ENCODE measurements at regions not wholly inside any gene's neighbourhood (a gene's known extent, or its start where the extent isn't known, plus 50 kb on each side); places are given as distances from the start of the nearest gene placed in this dataset.

DNA sequence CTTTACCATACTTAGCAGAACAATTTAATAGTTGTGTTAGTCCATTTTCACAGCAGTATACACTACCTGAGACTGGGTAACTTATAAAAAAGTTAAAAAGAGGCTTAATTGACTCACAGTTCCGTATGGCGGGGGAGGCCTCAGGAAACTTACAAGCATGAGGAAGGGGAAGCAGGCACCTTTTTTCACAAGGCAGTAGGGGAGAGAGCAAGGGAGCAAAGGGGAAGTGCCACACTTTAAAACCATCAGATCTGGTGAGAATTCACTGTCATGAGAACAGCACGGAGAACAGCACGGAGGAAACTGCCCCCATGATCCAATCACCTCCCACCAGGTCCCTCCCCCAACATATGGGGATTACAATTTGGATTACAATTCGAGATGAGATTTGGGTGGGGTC is 269.9 kb downstream of the MTRR start:
- DNase-seq = no peak

DNA sequence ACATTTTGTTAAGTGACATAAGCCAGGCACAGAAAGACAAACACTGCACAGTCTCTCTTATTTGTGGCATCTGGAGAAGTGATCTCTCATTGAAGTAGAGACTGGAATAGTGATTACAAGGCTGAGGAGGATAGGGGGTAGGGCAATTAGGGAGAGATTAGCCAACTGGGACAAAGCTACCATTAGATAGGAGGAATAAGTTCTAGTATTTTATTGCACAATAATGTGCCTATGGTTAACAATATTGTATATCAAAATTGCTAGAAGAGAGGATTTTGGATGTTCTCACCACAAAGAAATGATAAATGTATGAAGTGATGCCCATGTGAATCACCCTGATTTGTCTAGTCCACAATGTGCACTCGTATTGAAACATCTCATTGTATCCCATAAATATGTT is 281.8 kb downstream of the MTRR start:
- no peak for DNase-seq

DNA sequence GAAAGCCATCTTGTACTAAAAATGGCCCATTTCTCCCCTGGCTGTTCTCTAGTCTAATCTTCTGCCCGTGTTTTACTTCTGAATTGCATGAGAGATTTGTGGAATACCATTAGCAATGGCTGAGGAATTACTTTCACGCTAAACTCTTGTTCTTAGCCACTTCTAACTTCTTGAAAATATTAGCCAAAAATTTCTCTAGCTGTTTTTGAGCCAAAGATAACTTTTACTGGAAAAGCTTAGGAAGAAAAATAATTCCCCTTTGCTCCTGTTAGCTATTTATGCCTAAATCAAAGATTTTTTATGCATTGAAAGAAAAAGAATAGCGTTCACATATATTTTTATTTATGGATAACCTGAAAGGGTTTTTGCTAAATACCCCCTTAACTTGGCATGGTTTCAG is 287.8 kb downstream of the MTRR start:
- no peak for DNase-seq

DNA sequence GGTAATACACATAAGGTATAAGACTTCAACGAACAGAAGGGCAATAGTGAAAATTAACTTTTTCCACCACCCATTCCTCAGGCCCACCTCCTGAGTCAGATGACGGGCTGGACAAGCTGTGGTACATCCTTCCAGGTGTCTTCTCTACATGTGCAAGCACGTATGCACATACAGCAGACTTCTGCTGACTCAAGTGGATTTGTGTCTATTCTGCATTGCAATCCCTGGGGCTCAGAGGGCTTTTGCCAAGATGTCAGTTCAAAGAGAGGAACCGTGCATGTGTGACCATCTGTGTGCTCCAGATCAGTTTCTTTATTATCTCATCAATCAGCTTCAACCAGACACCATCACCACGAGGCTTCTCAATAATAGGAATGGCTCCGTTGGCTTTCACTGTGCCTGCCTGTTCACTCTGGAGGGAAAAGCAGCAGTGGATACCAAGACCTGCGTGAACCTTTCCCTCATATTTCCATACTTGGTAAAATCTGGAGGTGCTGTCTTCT is 288.4 kb downstream of the MTRR start:
- DNase-seq = no peak

DNA sequence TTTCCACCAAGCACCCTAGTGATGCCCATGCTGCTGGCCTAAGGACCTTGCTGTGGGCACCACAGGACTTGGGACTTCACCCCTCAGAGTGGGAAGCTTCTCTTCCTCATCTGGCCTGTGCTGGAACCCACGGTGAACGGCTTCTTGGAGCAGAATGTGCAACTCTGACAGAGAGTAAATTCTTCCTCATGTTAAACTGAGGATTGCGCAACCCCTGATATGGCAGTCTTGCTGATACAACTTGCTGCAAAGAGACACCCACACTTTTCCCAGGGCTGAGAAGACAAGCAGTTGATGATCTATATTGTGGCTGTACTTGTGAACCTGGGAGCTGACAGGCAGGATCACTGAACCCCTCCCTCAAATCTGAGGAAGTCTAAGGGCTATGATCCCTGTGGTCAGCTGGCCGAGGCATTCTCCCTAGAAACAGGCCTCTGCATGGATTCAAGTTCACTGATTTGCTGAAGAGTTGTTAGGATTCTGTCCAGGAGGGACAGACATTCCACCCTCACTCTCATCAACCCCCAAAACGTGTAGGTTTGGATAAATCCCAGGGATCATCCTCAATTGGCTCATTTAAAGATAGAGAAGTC is 307.2 kb downstream of the MTRR start:
- no peak for DNase-seq

DNA sequence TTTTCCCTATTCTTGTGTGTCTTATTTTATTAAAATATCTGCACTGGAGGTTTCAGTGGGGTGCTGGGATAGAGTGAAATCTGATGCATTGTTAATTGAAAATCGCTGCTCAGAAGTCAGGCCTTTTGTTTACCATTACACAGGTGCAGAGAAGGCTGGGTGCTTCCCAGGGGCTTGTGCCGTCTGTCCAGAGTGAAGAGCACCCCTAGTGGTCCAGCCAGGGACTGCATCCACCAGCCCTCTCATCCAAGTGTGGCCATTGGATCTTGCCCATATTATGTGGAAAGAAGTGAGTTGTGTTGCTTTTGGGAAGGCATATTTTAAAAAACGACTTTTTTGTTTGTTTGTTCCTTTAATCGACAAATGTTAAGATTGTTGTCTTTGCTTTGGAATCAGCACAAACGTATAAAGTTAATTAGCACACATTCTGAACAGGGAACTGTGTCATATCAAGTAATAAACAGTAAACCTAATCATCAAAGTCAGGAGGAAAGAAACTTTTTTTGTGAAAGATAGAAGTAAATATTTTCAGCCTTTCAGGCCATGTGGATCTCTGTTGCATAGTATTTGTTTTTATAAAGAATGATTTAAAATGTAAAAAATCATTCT is 315.6 kb downstream of the MTRR start:
- DNase-seq = no peak

DNA sequence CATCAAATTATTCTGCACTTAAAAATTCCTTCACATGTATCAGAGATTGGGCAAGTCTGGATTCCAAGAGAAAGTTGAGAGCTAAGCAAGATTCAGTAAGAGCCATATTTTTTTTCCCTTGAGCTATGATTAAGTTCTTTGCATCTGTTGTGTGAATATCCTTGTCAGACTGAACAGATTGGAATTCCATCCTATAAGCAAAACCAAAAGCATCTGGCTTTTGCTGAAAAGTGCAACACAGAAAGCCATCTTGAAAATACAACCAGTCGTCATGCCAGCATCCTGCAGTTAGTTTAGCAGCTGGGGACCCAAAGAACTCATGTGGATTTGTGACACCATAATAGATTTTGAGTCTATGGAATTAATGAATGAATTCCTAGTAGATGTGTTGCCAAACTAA is 316.9 kb downstream of the MTRR start:
- DNase-seq = no peak

DNA sequence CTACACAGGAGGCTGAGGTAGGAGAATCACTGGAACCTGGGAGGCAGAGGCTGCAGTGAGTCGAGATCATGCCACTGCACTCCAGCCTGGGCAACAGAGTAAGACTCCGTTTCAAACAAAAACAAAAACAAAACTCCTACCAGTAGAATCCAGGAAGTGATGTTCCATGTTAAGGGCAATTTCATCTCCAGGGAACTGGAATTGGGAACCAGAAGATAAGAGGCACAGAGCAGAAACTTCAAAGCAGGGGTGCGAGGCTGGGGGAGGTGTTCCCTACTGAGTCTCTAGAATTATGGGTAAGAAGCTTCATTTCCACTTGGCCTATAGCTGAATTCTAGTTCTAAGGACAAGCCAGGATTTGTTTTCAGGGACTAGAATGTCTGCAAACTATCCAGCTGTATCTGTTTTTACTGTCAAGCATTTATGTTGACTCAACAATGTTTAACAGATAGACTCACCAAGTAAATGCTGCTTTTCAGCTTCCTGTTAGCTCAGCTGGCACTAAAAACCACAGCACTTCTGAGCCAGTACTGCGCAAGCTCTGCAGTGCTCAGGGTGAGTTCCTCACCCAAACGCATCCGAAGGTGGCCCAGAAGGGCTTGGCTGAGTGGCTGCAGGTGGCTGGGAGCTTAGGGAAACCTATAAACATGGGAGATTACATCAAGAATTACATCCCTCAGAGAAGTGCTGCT is 320.1 kb downstream of the MTRR start:
- no peak for DNase-seq

DNA sequence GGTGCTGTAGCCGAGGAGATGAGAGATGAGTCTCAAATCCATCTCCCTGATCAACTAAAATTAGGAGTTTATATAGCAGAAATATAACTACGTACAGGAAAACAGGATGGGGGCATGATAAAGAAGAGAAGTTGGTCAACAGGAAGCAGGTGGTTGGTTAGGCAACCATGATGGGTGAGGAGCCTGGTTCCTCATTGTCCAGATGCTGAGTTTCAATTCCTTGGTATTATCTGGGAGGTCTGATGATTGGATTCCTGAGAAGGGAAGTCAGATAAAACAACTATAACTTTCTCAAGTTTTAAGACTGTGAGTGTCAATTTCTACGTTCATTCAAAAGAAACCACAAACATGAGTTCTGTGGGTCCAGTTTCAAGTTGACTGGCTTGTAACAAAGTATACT is 323.9 kb downstream of the MTRR start:
- DNase-seq = no peak

DNA sequence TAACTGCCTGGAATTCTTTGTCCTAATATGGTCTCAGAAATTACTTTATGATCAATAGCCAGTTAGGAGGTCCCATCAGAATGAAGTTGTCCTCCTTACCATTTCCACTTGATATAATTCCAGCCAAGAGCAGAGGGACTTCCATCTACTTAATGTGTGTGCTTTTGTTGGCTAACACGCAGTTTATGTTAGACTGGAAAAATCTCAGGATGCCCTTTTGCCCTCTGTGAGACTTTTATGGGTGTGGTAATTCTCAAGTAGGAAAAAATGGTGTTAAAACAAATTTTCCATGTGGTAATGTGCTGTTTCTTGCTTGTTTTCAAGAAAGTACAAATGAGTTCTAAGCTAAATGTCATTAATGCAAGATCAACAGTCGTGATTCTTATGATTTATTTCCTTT is 327.1 kb downstream of the MTRR start:
- no peak for DNase-seq

DNA sequence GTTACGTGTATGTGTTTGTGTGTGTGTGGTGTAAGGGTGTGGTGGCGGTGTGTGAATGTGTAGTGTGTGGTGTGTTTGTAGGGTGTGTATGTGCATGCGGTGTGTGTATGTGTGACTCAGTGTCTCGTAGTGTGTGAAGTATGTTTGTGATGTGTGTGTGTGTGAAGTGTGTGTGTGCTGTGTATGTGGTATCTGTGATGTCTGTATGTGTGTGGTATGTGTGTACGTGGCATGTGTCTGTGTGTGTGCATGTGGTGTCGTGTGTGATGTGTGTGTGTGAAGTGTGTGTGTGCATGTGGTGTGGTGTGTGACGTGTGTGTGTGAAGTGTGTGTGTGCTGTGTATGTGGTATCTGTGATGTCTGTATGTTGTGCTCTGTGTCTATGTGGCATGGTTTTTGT is 339.4 kb downstream of the MTRR start:
- no peak for DNase-seq

DNA sequence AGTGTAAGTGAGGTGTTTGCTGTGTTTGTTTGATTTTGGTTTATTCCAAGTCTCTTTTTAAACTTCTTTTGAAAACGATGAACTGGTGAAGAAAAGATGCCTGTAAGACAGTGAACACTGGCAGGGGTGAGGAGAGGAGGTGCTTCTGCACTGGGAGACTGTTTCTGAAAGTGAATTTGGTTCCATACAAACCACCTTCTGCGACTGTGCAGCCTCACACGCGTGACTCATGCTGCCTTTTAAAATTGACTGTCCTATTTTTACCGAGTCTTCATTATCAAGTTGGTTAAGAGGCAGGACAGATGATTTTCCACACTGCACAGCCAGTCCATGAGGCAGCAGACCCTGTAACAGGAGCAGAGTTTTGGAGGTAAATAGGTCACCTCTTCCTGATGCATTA is 340.6 kb downstream of the MTRR start:
- no peak for DNase-seq

DNA sequence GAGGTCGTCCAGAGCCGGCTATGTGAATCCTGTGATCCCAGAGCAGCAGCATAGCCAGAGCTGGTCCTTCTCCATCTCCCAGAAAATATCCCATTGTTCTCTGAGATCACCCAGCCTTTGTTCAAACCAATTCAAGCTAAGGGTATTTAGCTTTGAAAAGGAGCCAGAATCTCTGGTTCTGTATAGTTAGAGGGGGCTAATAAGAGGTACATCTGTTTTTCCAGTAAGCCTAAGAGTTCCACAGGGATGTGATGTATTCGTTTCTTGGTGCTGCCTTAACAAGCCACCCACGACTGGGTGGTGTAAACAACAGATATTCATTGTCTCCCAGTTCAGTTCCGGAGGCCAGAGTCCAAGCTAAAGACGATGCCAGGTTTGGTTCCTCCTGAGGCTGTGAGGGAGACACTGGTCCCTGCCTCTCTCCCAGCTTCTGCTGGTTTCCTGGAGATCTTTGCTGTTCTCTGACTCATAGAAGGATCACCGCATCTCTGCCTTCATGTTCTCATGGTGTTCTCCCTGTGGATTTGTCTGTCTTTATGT is 344.8 kb downstream of the MTRR start:
- no peak for DNase-seq

DNA sequence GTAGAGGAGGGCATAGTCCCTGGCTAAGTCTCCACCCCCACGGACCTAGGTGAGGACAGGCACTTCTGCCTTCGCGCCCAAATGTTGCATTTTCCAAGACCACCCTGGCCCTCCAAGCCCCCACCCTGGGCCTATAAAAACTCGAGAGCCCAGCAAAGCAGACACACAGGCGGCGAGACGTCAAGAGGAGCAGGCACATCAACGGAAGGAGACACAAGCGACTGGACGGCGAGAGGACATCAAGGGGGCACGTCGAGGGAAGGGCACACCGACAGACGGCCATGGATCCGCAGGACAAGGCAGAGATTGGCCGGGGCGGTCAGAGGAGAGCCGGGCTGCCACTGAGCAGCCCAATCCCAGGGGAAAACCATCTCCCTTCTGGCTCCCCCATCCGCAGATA is 348.0 kb downstream of the MTRR start:
- DNase-seq = no peak

DNA sequence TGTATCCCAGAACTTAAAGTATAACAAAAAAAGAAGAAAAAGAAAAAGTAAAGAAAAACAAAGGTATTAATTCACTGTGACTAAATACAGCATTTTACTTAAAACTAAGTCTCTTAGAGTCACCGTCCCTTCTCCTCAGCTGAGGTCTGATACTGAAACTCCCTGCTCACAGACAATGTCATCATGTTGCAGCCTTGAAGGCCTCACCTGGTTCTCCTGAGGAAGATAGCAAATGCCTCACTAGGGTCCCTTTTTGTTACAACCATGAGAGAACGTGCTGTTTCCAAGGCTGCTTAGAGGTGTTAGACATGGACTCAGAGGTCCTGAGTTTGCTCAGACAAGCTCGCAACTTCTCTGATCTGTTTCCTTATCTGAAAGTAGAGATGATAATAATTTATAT is 357.2 kb downstream of the MTRR start:
- no peak for DNase-seq

DNA sequence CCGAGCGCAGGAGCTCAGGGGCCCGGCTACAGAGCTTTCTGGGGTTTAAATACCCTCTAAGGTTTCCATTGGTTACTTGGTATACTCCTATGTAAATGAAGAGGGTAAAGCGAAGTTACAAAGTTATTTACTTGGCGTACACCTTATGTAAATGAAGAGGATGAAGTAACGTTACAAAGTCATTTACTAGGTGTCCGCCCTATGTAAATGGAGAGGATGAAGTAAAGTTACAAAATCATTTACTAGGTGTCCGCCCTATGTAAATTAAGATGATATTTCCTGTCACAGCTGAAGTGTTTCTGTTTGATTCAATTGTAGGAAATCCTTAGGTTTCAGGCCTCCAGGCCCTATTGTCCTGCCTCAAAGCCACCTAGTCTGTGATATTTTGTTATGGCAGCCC is 358.2 kb downstream of the MTRR start:
- DNase-seq = no peak

DNA sequence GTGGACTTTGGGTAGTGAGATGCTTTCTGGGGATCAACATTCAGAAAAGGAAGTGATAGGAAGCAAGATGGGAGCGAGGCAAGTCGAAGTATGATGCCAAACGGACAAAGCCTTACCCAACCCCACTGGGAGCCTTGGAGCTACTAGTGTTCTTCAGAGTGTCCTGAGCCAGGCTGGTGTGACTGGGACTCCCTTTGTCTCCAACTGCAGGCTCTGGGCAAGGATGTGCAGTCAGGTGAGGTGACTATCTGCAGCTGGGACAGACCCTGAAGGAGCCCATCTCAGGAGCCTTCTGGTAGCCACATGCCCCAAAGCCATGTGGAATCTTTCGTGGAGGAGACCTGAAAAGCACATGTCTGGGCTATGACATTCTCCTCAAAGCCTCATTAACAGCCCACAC is 360.6 kb downstream of the MTRR start:
- no peak for DNase-seq

DNA sequence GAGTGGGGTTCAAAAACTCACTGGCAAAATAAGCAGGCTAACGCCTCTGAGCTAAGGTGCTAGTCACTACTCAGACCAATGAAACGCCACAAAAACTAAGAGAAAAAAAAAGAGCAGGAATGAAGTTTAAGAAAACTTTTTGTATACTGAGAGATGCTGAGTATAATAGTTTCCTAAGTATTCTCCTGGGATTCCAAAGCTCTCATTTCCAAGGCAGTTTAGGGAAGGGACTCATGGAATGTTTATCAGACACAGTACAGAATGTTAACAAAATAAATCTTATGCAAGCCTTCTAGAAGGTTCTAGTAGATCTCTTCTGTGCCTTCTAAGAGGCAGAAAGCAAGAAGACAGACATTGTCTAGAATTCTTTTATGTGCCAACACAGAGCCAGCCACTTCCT is 361.9 kb downstream of the MTRR start:
- DNase-seq = no peak

DNA sequence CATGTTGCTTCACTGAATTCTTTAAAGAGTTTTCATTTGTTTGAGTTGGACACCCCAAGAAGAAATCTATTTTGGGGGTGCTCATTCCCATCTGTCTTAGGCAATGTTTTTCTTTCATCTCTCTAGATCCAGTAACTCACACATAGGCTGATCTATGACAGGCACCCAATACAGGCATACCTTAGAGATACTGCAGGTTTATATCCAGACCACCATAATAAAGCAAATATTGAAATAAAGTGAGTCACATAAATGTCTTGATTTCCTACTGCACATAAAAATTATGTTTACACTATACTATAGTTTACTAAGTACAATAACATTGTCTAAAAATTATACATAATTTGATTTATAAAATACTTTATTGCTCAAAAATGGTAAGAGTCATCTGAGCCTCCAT is 364.5 kb downstream of the MTRR start:
- no peak for DNase-seq

DNA sequence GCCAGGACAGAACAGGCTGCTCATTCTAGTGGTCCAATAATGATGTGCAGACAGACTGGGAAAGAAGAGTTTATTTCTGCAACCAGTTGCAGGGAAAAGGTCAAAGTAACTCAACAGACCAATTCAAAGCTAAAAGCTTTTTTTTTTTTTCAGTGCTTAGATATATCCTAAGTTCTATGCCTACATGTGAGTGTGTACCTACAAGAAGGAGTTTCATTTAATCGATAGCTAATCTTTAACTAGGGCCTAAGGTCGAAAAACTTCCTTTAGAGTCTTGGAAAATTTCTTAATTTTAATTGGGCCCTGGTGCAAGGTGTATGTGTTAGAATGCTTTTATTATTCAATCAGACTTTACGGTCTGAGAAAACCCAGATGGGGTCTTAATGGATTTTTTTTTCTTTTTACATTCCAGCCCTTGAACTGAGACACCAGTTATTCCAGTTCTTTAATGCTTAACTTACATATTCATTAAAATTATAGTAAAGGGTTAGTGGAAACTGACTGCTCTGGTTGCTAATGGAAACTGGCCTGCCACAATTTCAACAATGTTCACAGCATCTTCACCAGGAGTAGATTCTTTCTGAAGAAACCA is 365.3 kb downstream of the MTRR start:
- peak; percentile 7 for DNase-seq

DNA sequence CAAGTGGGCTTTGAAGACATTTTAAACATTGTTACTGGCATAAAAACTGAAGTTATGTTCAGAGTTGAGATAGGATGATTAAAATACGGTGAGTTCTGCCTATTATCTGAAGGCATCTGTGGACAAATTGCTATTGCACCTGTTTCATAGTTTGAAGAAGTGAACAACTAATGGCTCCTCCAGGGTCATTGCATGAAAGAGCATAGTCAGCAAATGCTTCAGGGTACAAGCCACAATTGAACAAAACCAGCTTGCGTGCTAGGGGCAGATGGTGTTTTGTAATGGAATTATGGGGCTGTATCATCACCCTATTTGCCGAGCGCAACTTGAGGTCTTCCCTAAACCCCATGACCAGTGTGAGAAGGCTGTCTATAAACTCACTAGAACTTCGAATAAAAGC is 369.1 kb downstream of the MTRR start:
- DNase-seq = no peak

DNA sequence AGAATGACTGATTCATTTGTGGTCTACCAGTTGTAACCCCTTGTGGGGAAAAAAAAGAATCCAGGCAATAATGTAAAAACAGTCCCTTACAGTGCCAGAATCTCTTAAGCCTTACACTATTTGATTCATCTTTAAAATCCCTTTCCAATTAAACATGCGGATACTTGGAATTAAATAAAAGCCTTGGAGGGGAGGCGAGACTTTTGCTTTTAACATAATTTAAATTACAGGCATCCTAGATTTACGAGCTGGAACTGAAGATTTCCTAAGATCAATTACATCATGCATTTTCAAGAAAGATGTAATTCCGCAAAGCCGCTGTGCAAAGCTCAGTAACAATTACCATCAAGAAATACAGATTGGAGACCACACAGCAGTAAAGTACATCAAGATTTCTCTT is 370.2 kb downstream of the MTRR start:
- no peak for DNase-seq

DNA sequence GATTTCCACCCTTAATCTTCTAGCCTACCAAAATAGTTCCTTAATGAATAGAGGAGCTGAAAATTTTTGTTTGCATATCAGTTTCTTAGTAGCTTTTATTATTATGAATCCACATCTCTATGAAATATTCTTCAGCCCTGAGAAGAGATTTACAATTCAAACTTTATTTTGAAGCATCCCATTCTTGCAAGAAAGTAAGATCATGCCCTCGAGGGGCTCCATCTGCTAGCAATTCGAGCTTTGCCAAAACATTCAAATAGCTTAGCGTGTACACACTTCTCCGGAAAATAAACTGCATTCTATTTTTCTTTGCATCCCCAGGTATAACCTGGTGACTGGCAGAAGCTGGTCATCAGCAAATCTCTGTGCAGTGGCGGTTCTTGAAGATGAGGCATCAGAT is 370.7 kb downstream of the MTRR start:
- no peak for DNase-seq

DNA sequence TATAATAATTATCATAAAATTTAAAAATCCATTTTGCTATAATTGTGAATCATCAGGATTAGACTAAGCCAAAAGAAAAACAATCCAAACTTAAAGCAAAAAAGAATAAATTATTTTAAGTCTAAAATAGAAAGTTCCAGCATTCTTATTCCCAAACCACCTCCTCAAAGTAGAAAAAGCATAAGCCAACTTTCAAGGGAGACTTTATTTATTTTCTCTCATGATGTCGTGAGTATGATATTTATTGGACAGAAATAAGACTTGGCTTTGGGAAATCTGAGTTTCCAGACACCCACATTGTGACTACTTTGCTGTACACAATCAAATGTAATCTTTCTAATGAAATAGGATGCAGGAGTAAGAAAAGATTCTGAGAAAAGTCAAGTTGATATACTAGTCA is 372.1 kb downstream of the MTRR start:
- no peak for DNase-seq

Data from right kidney (tissue), 1 donor.